Stimulated activated CD4-positive, alpha-beta T cell treated with anti-CD3 and anti-CD28 coated beads, Interleukin-4, amount 100 ng/mL, for 1 hour (primary cell): ENCODE measurements at regions not wholly inside any gene's neighbourhood (a gene's known extent, or its start where the extent isn't known, plus 50 kb on each side); places are given as distances from the start of the nearest gene placed in this dataset.

Experiments used
- DNase-seq: peaks from one replicate; pipeline ENCODE4 v3.0.0-alpha.2; 2020

GRCh38 chr5:117461966-117462365, 887.3 kb upstream of the SEMA6A start:
- no peak for DNase-seq

DNA sequence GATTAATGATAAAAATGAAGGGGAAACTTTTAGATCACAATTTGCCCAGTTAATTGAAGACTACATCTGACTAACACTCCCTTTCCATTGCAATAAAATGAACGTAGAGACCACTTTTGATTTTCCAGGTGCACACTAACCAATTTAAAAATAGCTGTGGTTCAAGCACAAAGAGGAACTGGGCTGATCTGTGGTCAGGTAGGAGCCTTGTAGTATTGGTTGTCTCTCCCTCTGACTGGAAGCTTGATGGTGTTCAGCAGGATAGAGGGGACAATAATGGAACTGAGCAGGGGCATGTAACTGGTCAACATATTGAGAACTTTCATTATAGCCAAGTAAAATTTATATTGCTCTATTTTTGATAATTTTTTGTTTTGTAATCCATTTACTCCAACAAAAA, 886.8 kb upstream of the SEMA6A start:
- DNase-seq = no peak

GRCh38 chr5:117457656-117458055, 883.0 kb upstream of the SEMA6A start:
- no peak for DNase-seq

DNA sequence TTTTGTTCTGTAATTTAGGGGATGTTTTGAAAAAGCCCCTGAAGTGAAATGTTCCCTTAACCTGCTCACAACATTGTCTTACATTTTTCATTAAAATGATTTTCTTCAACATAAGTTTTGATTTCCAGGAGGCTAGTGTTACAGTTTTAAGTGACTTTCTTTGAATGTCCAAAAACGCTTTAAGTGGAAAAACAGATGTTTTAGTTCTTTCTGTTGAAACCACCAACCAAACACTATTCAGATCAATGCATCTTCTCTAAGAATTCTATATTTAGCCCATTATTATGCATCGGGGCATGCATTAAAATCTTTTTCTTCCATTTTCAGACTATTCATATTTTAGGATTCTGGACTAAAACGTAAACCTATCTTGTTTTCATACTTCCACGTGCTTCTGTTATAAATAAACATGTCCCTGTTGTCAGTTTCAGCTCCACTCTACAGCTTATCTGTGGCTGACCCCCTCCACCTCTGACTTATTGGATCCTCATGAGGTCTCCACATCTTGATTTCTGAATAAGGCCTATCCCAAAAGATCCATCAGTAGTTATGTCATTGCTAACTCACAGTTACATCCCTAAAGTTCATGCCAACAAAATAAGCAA, 882.3 kb upstream of the SEMA6A start:
- DNase-seq = no peak

DNA sequence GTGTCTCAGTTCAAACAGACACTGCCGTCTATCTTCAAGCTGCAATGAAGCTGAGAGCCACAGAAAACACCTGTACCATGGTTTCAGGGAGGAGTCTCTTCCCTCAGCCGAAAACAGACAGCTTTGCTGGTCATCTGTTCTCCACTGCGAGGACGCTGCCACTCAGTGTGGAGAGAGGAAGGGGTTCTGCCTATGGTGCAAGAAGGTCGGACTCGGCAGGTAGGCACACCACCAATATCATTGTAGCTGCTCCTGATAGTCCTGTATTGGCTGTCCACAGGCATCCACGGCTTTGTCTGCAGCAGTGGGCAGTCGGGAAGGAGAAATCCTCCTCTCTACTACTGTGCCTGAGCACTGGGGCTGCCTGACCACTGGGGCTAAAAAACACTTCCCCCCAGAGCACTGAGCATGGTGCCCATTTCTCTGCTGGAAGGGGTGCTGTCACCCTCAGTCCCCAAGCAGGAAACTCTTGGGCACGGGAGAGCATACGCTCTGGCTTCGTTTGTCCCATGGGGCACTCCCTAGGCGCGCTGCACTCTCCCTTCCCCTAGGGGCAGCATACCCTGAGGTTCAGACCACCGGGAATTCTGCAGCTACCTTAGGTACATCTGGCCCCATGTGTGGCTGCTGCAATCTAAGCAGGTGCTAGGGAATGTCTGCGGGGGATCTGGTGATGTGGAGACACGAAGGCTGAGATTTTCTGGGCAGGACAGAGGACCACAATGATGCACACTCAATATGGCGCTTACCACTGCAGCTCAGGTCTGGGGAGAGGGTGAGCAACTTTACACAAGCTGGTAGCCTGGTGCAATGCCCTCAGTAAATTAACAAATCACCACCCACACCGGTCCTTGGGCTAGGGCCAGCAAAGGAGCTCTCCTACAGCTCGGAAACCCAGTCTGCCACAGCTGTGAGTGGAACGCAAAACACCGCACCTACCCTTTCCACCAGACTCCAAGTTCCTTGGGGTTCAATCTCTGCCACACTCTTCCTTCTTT, 880.9 kb upstream of the SEMA6A start:
- DNase-seq = no peak

GRCh38 chr5:117454716-117455212, 880.1 kb upstream of the SEMA6A start:
- DNase-seq = peak; percentile 30

DNA sequence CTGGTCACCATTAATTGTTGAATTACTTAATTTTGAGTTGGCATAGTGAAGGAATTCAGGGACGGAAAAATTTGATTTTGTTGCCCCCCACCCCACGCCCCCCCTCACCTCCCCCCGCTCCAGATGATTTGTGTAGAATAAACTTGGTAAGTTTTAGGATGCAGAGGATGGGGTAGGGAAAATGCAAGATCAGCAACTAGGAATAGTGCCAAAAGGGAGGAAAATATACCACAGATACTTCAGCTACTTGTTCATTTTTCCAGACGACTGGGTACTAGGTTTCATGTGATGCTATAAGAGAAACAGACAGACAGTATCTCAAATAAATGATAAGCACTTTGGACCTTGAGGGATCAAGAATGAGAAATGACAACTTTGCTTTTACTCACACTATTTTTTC, 862.2 kb upstream of the SEMA6A start:
- no peak for DNase-seq

DNA sequence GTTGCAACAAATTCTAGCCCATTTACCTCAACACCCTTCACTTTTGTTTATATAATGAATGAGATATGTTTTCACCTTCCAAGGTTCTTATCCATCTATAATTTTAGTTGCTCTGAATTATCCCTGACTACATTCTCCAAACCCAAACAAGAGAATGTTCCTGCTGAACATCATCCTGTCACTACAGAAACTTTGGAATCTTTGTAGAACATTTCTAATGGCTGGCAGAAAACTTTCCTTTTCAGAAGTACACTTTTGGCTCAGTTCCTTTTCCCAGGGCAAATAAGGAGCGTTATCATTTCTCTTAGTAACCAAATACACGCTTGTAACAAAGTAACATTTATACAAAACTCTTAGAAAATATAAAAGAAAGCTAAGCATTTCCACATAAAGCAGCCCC, 860.6 kb upstream of the SEMA6A start:
- DNase-seq = no peak

DNA sequence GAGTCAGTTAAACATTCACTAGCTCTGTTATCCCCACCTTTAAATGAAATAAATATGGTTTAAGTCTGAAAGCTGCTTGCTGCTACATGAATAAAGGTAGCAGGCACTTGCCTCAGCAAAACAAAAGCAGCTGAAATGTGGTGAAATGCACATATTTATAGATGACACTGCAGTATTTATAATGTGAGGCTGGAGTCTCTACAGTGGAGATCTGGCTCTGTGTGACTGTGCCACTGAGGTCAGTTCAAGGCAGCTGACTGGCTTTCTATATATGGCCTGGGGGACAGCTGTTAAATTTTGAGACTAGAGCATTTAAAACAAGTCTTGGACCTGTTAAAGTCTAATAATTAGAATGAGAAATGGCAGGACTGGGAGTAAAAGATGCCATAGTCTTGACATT, 859.6 kb upstream of the SEMA6A start:
- no peak for DNase-seq

- DNase-seq = no peak
Measured at GRCh38 chr5:117433818-117434217, 859.2 kb upstream of the SEMA6A start.

DNA sequence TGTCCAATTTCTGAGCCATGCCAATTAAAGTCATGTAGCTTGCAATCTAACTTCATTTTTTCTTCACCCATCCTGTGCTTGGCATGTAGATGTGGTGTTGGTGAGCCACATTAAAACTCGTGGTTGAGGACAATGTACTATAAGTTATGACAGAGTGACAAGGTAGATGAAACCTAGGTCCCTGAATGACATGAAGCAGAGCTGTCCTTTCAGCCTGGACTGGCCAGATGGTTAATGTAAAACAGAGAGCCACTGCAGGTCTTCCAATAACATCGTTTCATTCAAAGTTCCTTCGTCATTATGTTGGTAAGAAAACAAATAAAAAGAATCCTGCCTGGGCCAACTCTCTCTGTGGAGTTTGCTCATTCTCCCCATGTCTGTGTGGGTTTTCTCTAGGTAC, 856.5 kb upstream of the SEMA6A start:
- no peak for DNase-seq

GRCh38 chr5:117425163-117425562, 850.5 kb upstream of the SEMA6A start:
- no peak for DNase-seq

DNA sequence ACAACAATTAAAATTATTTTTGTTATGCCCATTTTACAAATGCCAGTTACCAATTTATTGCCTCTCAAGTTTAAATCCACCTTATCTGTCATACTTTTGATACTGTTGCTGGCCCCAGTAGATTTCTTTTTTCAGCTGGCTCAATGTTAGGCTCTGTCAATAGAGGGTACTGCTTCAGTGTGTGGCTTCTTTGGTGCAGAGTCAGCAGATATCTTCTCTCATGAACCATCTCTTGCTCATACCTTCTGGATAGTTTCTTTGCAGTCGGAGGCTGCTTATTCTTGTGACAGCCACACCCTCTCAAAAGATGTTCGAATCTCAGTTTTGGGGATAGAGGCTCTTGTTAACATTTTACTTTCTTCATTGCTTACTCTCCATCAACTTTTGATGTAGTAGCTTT, 849.9 kb upstream of the SEMA6A start:
- DNase-seq = no peak

- no peak for DNase-seq
Measured at GRCh38 chr5:117417501-117417900, 842.9 kb upstream of the SEMA6A start.

- no peak for DNase-seq
Measured at GRCh38 chr5:117414926-117415325, 840.3 kb upstream of the SEMA6A start.

DNA sequence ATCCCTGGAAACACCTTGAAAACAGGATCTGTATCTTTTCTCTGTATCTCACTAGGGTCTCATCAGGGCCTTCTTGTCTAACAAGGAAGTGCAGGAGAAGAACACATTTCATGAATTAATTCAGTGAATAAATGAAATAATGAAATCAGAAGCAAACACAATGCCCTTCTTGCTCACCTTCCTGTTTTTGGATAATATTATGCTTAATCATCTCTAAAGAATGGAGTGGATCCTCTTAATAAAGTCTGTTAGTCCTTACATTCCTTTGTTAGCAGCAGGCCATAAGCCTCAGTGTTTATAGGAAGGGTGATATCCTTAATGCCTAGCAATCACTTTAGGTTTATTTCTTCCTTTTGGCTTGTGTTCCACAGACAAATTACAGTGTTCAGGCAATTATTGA, 837.1 kb upstream of the SEMA6A start:
- no peak for DNase-seq

GRCh38 chr5:117405197-117405596, 830.6 kb upstream of the SEMA6A start:
- DNase-seq = no peak

- DNase-seq = no peak
Measured at GRCh38 chr5:117394506-117395157, 820.0 kb upstream of the SEMA6A start.

GRCh38 chr5:117393125-117393524, 818.5 kb upstream of the SEMA6A start:
- no peak for DNase-seq

GRCh38 chr5:117380316-117380715, 805.7 kb upstream of the SEMA6A start:
- no peak for DNase-seq

DNA sequence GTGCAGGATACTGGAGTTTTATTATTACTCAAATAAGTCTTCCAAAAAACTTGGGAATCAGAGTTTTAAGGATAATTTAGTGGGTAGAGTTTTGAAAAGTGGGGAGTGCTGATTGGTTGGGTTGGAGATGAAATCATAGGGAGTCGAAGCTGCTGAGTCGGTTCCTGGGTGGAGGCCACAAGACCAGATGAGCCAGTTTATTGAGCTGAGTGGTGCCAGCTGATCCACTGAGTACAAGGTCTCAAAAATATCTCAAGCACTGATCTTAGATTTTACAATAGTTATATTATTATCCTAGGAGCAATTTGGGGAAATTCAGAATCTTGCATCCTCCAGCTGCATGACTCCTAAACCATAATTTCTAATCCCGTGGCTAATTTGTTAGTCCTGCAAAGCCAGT, 804.9 kb upstream of the SEMA6A start:
- no peak for DNase-seq

- DNase-seq = no peak
Measured at GRCh38 chr5:117376748-117377147, 802.1 kb upstream of the SEMA6A start.

GRCh38 chr5:117359895-117360294, 785.3 kb upstream of the SEMA6A start:
- DNase-seq = no peak

DNA sequence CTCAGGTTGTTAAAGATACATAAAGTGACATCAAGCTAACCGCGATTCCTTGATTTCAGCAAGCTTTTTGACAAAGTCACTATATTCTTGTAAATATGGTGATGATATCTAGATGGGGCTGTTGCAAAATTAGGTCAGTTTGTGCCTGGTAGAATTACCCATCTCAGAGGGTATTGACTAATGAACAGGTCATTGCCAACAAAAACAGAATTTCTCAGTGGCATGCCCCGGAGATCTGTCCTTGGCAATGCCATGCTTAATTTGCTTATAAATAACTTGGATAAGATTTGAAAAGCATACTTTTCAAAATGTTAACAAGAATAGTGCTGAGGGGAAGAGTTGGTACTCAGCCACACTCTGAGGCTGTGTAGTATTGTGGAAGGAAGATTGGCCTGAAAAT, 783.3 kb upstream of the SEMA6A start:
- no peak for DNase-seq
